HAP-1 (cell line): ENCODE measurements at regions not wholly inside any gene's neighbourhood (a gene's known extent, or its start where the extent isn't known, plus 50 kb on each side); places are given as distances from the start of the nearest gene placed in this dataset.

Source experiments
- DNase-seq, 2 experiments: peaks; one replicate each; pipeline ENCODE4 v3.0.0-alpha.2; 2016 to 2020; ENCODE audit warnings: low spot score in 2 of 2
- H3K27me3 ChIP-seq: fragments of 250-450 bp; sonication (Bioruptor Pico); 2 replicates; pipeline ENCODE4 v1.5.1; 2020; ENCODE audit warnings: low read depth, mild to moderate bottlenecking, moderate library complexity
- H3K36me3 ChIP-seq: fragments of 250-450 bp; sonication (Bioruptor Pico); replicated peaks from 2 replicates; pipeline ENCODE4 v1.5.1; 2020; ENCODE audit warnings: mild to moderate bottlenecking
- H3K4me1 ChIP-seq: fragments of 250-450 bp; sonication (Bioruptor Pico); 2 replicates; pipeline ENCODE4 v1.5.1; 2020; ENCODE audit warnings: mild to moderate bottlenecking
- H3K4me3 ChIP-seq: fragments of 250-450 bp; sonication (Bioruptor Pico); 2 replicates; pipeline ENCODE4 v1.5.1; 2020; ENCODE audit warnings: mild to moderate bottlenecking, moderate library complexity
- H3K9me3 ChIP-seq: fragments of 250-450 bp; sonication (Bioruptor Pico); 2 replicates; pipeline ENCODE4 v1.5.1; 2020; ENCODE audit warnings: mild to moderate bottlenecking, moderate library complexity
- in situ Hi-C: fragments of 300-500 bp; cut with MboI; formaldehyde crosslinking; loops from 3 replicates; pipeline ENCODE4 v1.14.3; 2020; ENCODE audit warnings: low sequenced_read_pairs, inconsistent platforms, mixed read lengths

DNA sequence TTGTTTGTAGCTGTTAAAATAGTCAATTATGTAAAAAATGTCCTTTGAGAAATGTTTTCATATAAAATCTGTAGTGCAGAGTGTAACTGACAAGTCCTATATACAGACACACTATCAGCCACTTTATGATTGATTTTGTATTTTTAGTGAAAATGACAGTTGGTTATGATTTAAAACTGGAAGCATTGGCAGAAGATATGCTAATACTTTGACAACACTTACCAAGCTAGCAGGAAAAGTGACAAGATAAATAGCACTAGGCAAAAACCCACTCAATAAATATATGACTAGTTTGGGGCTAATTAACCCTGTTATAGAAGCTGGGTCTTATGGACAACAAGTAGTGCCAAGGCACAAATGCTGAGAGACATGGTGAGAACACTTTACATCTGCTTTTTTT is 772.9 kb upstream of the NOVA1 start:
- no peak for DNase-seq
- Histone ChIP-seq H3K9me3 (peaks cover 1% of the 10 kb centered on the region; the same call in 1 of the 2 replicates), H3K27me3 (no peaks in the 10 kb centered on the region), H3K4me1 (no peaks in the 10 kb centered on the region), H3K4me3 (no peak overlapping the region), H3K36me3 (no peaks in the 10 kb centered on the region)
- in situ Hi-C loops = no loop called here

DNA sequence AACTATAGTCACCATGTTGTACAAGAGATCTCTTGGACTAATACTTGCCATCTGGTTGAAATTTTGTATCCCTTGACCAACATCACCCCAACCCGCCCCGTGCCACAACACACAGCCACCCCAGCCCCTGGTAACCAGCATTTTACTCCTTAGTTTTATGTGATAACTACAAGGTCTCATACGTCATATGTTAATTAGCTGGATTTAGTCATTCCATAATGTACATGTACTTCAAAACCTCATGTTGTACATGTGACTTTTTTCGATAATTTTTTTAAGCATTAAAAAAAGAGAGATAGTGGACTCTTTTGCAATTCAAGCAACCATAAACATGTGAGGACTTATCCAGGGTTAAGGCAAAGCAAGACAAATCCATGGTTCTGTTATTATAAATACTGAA is 773.4 kb upstream of the NOVA1 start:
- in situ Hi-C loops = no loop called here
- Histone ChIP-seq H3K36me3 (no peaks in the 10 kb centered on the region), H3K9me3 (peaks cover 2% of the 10 kb centered on the region; the same call in 1 of the 2 replicates), H3K27me3 (no peaks in the 10 kb centered on the region), H3K4me1 (no peaks in the 10 kb centered on the region), H3K4me3 (no peak overlapping the region)
- DNase-seq = no peak

DNA sequence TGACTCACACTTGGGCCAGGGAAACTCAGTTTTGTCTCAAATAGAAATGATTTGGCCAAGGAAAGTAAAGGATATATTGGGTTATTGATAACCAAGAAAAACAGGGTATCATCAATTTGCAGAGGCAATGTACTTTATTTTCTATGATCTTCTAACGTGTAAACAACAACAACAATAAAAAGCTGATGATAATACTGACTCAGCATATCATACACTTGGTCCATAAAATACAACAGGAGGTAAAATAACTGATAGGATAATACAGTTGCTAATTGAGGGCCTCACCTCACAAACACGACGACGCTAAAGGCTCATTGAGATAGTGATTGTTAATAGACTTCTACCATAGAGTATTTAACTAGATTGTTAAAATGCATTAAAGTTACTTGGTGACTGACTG is 774.0 kb upstream of the NOVA1 start:
- DNase-seq = no peak
- Histone ChIP-seq H3K27me3 (no peaks in the 10 kb centered on the region), H3K36me3 (no peaks in the 10 kb centered on the region), H3K4me1 (no peaks in the 10 kb centered on the region), H3K9me3 (peaks cover 2% of the 10 kb centered on the region; the same call in 1 of the 2 replicates), H3K4me3 (no peak overlapping the region)
- in situ Hi-C loops = no loop called here

DNA sequence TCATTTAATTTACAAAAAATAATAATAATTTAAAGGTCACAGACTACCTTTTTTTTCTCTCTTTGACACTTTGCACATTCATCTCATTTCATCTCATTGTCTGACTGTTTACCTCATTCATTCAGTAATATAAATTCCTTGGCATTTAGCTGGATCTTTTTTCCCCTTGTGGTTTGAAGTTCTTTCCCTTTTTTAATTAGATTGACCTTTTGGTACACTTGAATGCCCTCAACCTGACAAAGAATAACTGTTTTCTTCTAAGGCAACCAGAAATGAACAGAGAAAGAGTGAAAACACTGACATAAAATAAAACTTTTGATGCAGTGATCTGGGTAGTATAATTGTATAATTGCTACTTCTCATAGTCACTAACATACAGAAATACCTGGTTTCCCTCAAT is 774.9 kb upstream of the NOVA1 start:
- DNase-seq = no peak
- Histone ChIP-seq H3K27me3 (no peaks in the 10 kb centered on the region), H3K9me3 (peaks cover 2% of the 10 kb centered on the region; the same call in 1 of the 2 replicates), H3K4me3 (no peak overlapping the region), H3K4me1 (no peaks in the 10 kb centered on the region), H3K36me3 (no peaks in the 10 kb centered on the region)
- in situ Hi-C loops = no loop called here

DNA sequence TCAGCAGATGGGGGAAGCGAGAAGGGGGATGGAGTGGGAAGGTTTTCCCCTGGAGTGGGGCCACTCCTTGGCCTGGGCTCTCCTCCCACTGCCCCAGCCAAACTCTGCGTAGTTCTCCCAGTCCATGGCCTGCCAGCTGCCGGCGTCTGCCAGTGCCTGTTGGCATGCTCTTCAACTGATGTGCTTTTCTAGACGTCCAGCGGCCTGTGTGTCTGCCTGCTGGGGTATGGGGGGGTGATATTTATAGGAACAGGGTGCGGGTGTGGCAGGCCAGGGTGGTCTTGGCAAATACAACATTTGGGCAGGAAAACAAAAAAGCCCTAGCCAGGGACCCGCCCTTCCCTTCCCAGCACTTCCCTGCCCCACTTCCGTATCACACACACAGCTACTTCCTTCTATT is 786.3 kb upstream of the NOVA1 start:
- in situ Hi-C loops = no loop called here
- no peak overlapping the region for H3K4me3 ChIP-seq
- no peak for DNase-seq
- peaks cover 4% of the 10 kb centered on the region; the same call in 1 of the 2 replicates for H3K9me3 ChIP-seq
- H3K36me3 ChIP-seq = no peaks in the 10 kb centered on the region
- H3K4me1 ChIP-seq = no peaks in the 10 kb centered on the region
- H3K27me3 ChIP-seq = no peaks in the 10 kb centered on the region

DNA sequence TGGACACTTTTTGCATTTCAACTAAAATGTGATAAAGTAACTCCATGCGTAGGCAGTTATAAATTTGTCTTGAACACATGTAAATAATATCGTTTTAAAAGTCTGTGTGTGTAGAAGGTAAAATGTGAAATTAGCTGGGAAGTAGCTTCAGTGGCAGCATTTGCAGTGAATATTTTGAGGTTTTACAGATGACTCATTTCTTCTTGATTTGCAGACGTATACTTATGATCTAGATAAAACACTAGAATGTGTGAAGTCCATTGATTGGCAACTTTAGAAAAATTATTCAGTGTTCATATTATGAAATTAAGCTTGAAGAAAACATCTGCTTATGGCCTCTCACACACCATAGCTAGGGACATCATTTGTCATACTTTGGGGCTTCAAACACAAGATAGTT is 788.6 kb upstream of the NOVA1 start:
- DNase-seq = no peak
- no peaks in the 10 kb centered on the region for H3K4me1 ChIP-seq
- H3K27me3 ChIP-seq = no peaks in the 10 kb centered on the region
- H3K9me3 ChIP-seq = peaks cover 4% of the 10 kb centered on the region; the same call in 1 of the 2 replicates
- H3K4me3 ChIP-seq = no peak overlapping the region
- in situ Hi-C loops = no loop called here
- H3K36me3 ChIP-seq = no peaks in the 10 kb centered on the region

DNA sequence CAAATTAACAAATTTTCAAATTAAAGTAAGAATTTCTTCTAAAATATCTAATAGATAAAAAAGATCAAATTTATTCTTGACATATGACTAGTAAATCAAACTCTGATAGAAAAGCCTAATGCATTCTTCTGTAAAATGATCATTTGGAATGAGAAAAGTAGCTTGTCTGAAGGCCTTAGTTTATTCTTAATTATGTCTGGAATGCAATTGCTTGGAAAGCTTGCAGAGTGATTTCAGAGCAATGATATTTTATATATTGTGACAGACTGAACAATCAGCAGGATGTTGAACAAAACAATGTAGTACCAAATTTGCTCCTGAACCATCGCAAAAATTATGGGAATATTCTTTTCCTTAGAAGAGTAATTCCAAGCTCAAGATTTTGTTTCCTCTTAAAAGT is 789.6 kb upstream of the NOVA1 start:
- in situ Hi-C loops = no loop called here
- DNase-seq = no peak
- peaks cover 4% of the 10 kb centered on the region; the same call in 1 of the 2 replicates for H3K9me3 ChIP-seq
- no peaks in the 10 kb centered on the region for H3K4me1 ChIP-seq
- no peaks in the 10 kb centered on the region for H3K36me3 ChIP-seq
- H3K4me3 ChIP-seq = no peak overlapping the region
- no peaks in the 10 kb centered on the region for H3K27me3 ChIP-seq

DNA sequence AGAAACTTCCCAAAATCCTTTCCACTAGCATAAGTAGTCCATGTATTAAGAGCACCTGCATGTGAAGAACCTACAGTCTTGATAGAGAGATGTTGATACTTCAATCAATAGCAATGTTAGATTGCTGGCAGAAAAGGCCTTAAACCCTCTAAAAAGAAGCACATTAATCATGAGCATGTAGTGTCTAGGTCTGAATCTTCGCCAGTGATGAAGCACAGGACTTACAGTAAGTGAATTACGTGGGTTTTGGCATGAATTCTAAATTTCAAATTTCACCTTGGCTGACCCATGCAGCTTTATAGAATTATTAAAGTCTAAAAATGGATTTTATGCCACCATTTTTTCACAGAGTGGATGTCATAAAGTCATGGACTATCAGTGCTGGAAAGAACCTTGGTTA is 791.6 kb upstream of the NOVA1 start:
- H3K9me3 ChIP-seq = peaks cover 9% of the 10 kb centered on the region; the same call in 1 of the 2 replicates
- H3K4me3 ChIP-seq = no peak overlapping the region
- H3K27me3 ChIP-seq = no peaks in the 10 kb centered on the region
- H3K36me3 ChIP-seq = no peaks in the 10 kb centered on the region
- DNase-seq = no peak
- no peaks in the 10 kb centered on the region for H3K4me1 ChIP-seq
- in situ Hi-C loops = no loop called here

DNA sequence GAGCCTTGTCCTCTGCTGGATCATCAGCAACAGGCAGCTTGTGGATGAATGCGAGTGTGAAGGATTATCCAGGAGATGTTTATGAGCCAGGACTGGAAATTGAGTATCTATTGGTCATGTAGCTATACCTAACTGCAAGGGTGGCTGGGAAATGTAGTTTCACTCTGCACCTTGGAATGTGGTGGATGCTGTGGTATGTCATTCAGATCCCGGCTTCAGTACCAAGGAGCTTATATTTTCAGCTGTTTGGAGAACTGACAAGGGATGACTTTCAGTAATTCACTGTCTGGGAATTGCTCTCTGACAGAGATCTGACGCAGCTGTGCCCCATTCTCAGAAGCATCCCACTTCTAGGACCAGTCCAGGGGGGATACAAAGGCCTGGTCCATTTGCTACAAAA is 792.3 kb upstream of the NOVA1 start:
- no peaks in the 10 kb centered on the region for H3K4me1 ChIP-seq
- no peaks in the 10 kb centered on the region for H3K27me3 ChIP-seq
- no peaks in the 10 kb centered on the region for H3K36me3 ChIP-seq
- H3K4me3 ChIP-seq = no peak overlapping the region
- in situ Hi-C loops = no loop called here
- no peak for DNase-seq
- H3K9me3 ChIP-seq = peaks cover 9% of the 10 kb centered on the region; the same call in 1 of the 2 replicates

DNA sequence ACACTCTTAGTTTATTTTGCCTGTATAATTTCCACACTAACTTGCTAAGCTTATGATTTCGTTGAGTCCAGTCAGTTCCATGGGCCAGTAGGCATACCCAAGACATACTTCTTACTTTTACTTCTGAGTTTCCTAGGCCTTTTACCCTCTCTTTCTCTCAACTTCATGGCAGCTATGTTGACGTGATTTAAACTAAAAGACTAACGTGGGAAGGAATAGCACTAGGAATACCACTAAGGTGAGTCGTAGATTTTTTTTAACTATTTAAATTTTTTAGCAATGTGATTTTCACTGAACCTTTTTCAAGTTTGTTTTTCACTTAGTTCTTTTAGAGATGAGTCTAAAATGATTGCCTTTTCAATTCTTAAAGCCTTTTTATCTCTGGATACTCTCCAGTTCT is 793.5 kb upstream of the NOVA1 start:
- Histone ChIP-seq H3K27me3 (no peaks in the 10 kb centered on the region), H3K4me1 (no peaks in the 10 kb centered on the region), H3K4me3 (no peak overlapping the region), H3K9me3 (0 out of 2 replicates have a peak, but pooled peaks cover 5% of the 10 kb centered on the region), H3K36me3 (no peaks in the 10 kb centered on the region)
- in situ Hi-C loops = no loop called here
- DNase-seq = no peak

DNA sequence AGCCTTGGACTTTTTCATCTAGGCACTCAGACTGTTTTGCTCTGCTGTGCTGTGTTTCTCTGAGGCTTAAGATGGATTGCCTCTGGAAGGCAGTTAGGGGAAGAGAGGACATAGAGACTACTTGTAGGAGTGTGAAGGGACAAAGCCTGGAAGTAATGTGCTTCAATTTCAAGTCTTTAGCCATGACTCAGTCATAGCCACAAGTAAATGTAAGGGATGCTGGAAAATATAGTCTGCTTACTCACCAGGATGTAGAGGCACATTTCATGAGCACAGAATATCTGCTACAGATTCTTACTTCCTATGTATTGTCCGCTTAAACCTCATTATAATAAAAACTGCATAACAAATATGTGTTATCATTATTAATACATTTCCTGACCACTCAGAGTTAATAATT is 794.3 kb upstream of the NOVA1 start:
- Histone ChIP-seq H3K36me3 (no peaks in the 10 kb centered on the region), H3K9me3 (0 out of 2 replicates have a peak, but pooled peaks cover 5% of the 10 kb centered on the region), H3K27me3 (no peaks in the 10 kb centered on the region), H3K4me1 (no peaks in the 10 kb centered on the region), H3K4me3 (no peak overlapping the region)
- in situ Hi-C loops = no loop called here
- DNase-seq = no peak

DNA sequence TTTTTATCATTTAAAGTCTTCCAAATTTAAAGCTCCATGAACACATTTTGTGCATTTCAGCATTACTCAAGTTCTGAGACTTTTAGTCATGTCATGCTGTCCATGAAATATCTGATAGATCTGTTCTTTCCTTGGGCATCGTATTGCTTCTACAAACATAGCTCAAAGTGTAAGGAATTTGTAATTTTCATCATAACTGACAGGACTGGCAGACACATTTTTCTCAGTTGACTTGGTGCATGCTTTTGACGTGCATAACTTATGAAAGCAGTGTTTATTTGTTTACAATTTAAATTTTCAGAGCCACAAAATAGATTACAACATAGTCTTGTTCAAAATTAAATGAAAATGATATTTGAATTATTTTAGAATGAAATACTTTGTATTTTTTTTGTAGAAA is 812.1 kb upstream of the NOVA1 start:
- Histone ChIP-seq H3K4me3 (no peak overlapping the region), H3K4me1 (no peaks in the 10 kb centered on the region), H3K27me3 (no peaks in the 10 kb centered on the region), H3K36me3 (no peaks in the 10 kb centered on the region), H3K9me3 (no peaks in the 10 kb centered on the region; the same call in 1 of the 2 replicates)
- in situ Hi-C loops = no loop called here
- no peak for DNase-seq

DNA sequence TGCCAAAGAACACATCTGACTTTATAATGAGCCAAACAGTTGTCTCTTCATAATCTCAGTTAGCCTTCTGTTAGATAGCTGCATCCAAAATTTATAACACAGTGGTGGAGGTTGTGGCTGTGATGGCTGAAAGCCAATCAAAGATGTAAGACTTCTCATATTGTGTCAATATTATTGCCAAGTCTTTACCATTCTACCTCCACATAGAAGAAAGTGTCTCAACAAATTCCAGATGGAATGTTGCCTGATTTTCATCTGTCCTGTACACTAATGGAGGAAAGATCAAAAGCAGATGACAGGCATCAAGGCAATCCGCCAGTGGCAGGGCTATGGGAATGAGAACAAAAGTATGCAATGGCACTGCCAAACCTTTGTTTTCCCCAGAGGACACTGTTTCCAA is 813.1 kb upstream of the NOVA1 start:
- Histone ChIP-seq H3K9me3 (no peaks in the 10 kb centered on the region; the same call in 1 of the 2 replicates), H3K27me3 (no peaks in the 10 kb centered on the region), H3K4me1 (no peaks in the 10 kb centered on the region), H3K4me3 (no peak overlapping the region), H3K36me3 (no peaks in the 10 kb centered on the region)
- in situ Hi-C loops = no loop called here
- no peak for DNase-seq

DNA sequence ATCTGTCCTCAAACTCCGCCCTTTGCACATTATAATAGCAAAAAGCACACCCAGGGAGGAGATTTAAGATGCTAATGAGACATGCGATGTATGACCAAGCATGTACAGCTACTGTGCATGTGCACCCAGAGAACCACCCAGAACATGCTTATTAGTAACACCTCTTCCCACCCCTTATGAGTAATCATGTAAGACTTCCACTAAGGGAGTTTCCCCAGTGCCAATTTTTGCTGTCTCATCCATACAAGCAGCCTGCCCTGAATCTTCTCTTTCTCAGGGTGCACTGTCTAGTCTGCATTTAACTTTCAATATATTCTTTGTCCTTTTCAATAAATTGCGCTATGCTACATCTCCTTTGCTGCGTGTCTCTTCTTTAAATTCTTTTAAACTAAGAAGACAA is 830.0 kb upstream of the NOVA1 start:
- in situ Hi-C loops = no loop called here
- no peaks in the 10 kb centered on the region for H3K9me3 ChIP-seq
- H3K27me3 ChIP-seq = no peaks in the 10 kb centered on the region
- no peak overlapping the region for H3K4me3 ChIP-seq
- H3K4me1 ChIP-seq = no peaks in the 10 kb centered on the region
- H3K36me3 ChIP-seq = no peaks in the 10 kb centered on the region
- DNase-seq = no peak

DNA sequence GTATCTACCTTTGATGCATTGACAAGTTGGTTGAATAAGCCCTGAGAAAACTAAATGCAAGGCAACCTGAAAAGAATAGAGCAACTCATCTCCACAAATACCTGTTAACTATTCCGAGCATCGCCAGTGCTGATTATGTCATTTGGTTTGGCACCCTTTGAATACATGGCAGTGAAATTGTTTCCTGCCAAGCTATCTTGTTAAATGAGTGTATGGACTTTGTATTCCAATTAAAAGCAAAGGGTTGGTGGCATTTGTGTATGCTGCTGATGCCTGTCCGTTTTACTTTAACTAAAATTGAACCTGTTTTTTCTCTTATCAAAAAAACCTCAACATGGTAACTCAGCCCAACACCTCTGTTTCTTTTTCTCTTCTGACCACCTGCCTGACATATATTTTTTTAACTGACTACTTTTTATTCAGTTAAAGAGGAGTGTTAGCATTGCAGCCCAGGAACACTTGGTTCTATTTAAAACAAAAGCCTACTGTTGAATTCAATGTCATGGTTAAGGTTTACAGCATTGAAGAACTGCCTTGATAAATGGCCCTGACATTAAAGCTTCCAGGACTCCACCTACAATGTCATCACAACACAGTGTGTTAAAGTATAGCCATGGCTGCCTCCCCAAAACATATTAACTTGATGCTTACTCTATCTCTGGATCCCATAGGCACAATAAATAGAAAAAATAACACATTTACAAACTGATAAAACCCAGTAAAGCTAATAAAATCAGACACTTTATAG is 838.3 kb upstream of the NOVA1 start:
- in situ Hi-C loops = no loop called here
- Histone ChIP-seq H3K4me1 (no peaks in the 10 kb centered on the region), H3K9me3 (peaks cover 3% of the 10 kb centered on the region; the same call in 1 of the 2 replicates), H3K27me3 (no peaks in the 10 kb centered on the region), H3K36me3 (no peaks in the 10 kb centered on the region), H3K4me3 (no peak overlapping the region)
- DNase-seq = no peak
